IPS-20b (cell line): ENCODE measurements at regions not wholly inside any gene's neighbourhood (a gene's known extent, or its start where the extent isn't known, plus 50 kb on each side); places are given as distances from the start of the nearest gene placed in this dataset.

Experiments used
- H3K27ac ChIP-seq: one replicate; pipeline ENCODE4 v1.5.1; 2013; ENCODE audit warnings: low read length
- H3K27me3 ChIP-seq: 2 replicates; pipeline ENCODE4 v1.6.1; 2013; ENCODE audit warnings: mild to moderate bottlenecking, low read length, inconsistent platforms; ENCODE audit not compliant: insufficient read depth
- H3K36me3 ChIP-seq: 2 replicates; pipeline ENCODE4 v1.6.1; 2013; ENCODE audit warnings: low read depth, mild to moderate bottlenecking, inconsistent platforms, low read length, moderate library complexity; ENCODE audit not compliant: insufficient read depth
- H3K4me1 ChIP-seq: 2 replicates; pipeline ENCODE4 v1.6.1; 2013; ENCODE audit warnings: mild to moderate bottlenecking, control low read depth, inconsistent platforms, low read length, moderate library complexity; ENCODE audit not compliant: insufficient read depth
- H3K4me3 ChIP-seq: 2 replicates; pipeline ENCODE4 v1.5.1; 2013; ENCODE audit warnings: mild to moderate bottlenecking, low read length, inconsistent platforms
- H3K9ac ChIP-seq: 2 replicates; pipeline ENCODE4 v1.6.1; 2013; ENCODE audit warnings: low read depth, mild to moderate bottlenecking, inconsistent platforms, low read length, moderate library complexity
- H3K9me3 ChIP-seq: 2 replicates; pipeline ENCODE4 v1.6.1; 2013; ENCODE audit warnings: mild to moderate bottlenecking, low read depth, low read length, inconsistent platforms; ENCODE audit not compliant: insufficient read depth

DNA sequence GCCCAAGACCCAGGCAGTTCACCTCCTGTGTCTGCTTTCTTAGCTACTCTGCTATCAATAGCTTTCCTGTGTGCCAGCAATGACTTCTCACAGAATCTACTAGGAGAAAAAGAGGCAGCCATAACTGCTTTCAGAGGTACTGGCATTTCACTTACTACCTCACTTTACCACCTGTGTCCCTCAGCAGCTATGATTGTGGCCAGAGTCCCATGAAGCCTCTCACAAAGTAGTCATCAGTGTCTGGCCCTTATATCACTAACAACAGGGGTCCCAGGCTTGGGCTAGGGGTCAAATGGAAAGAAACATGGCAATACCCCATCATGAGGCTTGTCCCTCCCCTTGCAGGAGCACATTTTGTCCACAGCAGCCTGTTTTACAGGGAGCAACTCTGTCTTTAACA lies 62.7 kb upstream of the EPS8L3 start:
- no peaks in the 10 kb centered on the region for H3K9me3 ChIP-seq
- H3K4me1 ChIP-seq, result peaks cover 7% of the 10 kb centered on the region
- no peaks in the 10 kb centered on the region for H3K36me3 ChIP-seq
- H3K9ac ChIP-seq, result no peak overlapping the region
- H3K27ac ChIP-seq, result no peak overlapping the region
- no peak overlapping the region for H3K4me3 ChIP-seq
- no peaks in the 10 kb centered on the region for H3K27me3 ChIP-seq

DNA sequence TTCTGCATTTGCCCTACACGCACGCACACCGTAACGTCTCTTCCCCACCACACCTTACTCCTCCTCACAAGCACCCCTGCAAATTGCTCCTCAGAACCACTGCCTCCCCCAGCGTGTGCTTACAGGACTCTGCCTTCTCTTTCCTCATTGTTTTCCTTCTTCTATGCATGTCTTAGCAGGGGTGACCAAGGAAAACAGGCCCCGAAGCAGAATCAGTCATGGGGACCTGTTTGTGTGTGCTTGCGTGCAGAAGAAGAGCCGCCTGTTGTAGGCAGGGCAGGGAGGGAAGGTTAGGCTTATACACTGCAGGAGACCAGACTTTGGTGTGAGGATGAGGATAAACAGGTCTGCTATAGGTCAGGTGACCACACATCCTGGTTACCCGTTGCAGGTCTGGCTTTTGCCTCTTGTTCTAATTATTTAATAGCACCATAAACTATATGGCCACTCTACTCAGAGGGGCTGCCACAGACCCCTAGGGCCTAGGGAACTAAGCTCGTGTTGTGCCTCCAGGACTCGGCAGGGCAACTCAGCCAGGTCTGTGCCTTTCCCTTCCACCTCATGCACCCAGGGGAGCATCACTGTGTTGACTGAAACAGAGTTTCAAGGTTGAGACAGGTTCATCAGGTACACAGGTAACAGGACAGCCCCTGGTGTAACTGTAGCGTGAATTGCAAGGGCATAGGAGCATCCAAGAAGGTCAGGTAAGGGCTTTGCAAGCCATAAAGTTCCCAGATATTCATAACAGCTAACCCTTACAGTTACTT lies 60.8 kb upstream of the EPS8L3 start:
- Histone ChIP-seq H3K4me3 (no peak overlapping the region), H3K27ac (no peak overlapping the region), H3K27me3 (no peaks in the 10 kb centered on the region), H3K9me3 (no peaks in the 10 kb centered on the region), H3K36me3 (no peaks in the 10 kb centered on the region), H3K4me1 (no peaks in the 10 kb centered on the region), H3K9ac (no peak overlapping the region)

DNA sequence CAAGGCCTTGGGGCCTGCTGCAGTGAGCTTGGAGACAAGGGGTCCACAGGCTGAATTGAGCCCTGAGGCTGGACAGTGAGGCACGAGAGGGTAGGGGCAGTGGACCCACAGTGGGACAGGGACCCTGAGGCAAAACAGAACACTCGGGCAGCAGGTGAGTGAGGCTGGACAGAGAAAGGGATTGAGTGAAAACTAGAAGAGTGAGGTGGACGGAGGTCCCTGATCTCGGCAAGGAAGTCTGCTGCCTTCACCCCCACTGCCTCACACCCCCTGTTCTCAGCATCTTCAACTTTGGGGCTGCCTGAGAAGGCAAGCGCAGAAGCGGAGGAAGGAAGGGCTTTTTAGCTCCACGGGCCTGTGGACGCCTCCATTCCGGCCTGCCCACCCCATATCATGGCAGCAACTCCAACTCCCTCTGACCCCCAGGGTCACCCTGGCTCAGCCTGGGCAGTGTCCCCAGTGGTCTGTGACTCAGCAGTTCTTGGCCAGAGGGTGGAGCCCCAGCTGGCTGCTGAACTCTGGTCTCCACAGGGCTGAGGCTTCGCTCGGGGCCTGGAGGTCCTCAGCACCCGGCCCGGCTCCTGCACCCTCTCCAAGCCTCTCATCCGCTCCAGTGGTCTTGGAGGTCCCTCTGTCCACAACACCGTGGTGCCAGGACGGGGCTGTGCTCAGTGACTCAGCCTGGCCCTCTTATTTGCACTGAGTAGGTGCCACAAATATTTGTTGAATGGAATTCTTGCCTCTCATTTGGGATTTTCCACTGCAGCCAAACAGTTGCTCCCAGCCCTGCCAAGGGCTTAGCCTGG lies 60.0 kb upstream of the EPS8L3 start:
- H3K27ac ChIP-seq, result no peak overlapping the region
- no peaks in the 10 kb centered on the region for H3K9me3 ChIP-seq
- no peaks in the 10 kb centered on the region for H3K36me3 ChIP-seq
- H3K27me3 ChIP-seq, result no peaks in the 10 kb centered on the region
- no peak overlapping the region for H3K4me3 ChIP-seq
- no peaks in the 10 kb centered on the region for H3K4me1 ChIP-seq
- no peak overlapping the region for H3K9ac ChIP-seq

DNA sequence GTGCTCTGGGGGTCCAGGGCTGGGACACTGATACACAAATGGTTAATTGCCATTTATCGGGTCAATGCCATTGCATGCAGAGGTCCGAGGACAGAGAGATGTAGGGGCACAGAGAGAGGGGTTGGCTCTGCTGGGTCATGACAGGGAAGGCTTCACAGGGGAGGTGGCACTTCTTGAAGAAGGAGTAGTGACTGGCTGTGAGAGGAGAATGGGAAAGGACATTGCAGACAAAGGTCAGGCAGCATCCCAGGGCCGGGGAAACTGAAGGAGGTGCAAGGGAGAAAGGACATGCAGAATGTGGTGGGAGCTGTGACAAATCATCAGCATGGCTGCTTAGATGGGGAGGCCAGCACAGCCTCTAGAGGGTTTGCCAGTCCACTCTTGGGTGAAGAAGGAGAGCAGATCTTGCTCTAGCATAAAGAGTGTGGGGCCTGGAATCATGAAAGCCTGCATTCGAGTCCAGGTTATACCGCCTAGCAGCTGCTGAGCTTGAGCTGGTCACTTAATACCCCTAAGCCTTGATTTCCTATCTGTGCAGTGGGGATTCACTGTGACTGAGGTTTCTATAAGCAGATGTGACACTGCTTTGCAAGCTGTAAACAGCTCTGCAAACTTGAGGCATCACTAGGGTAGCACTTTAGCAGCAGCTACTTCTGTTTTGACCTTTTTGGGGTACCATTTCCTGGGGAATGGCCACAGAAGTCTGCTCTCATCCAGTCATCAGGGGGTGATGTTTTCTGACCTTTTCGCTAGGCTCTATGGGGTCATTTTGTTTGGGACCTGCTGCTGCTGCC lies 59.2 kb upstream of the EPS8L3 start:
- Histone ChIP-seq H3K4me3 (no peak overlapping the region), H3K9ac (no peak overlapping the region), H3K27ac (no peak overlapping the region), H3K4me1 (no peaks in the 10 kb centered on the region), H3K36me3 (no peaks in the 10 kb centered on the region), H3K27me3 (no peaks in the 10 kb centered on the region), H3K9me3 (no peaks in the 10 kb centered on the region)

DNA sequence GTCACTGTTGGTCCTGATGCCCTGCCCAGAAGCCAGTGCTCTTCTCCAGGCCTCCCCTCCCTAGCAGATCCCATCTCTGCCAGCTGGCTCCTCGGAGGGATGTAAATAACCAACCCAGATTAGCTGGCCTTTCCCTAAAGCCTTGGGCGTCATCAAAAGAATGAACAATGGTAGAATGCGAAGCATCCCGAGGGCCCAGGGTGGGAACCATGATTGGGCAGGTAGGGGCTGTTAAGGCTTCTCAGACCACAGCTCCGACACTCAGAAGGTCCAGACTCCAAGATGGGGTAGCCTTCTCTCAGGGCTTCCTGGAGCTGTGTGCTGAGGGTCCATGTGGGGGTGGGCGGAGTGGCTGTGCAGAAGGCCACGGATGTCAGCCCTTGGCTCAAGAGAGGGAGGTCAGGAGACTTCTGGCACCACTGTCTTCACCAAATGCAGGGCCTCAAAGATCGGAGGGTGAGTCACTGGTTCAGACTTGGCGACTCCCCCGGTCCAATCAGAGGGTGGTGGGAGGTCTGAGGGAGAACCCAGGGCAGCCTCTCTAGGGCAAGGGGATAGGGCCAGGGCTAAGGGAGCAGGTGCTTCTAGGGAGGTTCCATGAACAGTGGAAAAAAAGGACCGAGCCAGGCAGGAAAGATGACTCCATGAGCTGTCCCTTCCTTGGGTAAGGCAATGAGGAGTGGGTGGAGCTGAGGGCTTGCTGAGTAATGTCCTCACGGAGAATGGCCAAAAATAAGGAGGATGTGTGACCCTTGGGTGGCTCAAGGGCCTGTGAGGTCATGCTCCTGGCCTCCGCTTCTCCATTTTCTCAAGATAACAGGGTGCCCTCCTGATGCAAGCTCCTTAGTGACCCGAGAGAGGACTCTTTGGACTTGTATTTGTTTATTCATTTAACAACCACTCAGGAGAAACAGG lies 58.4 kb upstream of the EPS8L3 start:
- Histone ChIP-seq H3K27me3 (no peaks in the 10 kb centered on the region), H3K36me3 (no peaks in the 10 kb centered on the region), H3K9me3 (no peaks in the 10 kb centered on the region), H3K4me3 (no peak overlapping the region), H3K27ac (no peak overlapping the region), H3K4me1 (no peaks in the 10 kb centered on the region), H3K9ac (no peak overlapping the region)

DNA sequence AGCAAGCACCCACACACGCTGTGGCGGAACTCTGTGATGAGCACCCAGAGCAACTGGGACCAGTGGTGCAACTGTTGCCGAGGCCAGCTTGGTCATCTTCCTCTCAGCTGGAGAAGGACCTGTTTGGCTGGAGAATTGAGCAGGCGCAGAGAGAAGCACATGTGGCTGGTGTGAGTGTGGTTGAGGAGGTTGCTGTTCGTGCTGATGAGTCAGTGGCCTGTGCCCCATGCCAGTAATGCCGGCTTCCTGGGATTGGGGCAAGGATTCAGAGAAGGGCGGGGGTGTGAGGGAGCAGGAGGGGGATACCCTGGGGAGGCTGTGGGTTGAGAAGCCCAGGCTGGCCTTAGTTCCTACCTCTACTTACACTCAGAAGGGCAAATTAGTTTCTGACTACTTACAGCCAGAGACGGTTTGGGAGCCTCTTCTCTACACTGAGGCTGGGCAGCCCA lies 57.5 kb upstream of the EPS8L3 start:
- H3K4me1 ChIP-seq, result no peaks in the 10 kb centered on the region
- H3K9me3 ChIP-seq, result peaks cover under 1% of the 10 kb centered on the region; the same call in 1 of the 2 replicates
- no peaks in the 10 kb centered on the region for H3K27me3 ChIP-seq
- no peak overlapping the region for H3K9ac ChIP-seq
- no peak overlapping the region for H3K27ac ChIP-seq
- no peaks in the 10 kb centered on the region for H3K36me3 ChIP-seq
- no peak overlapping the region for H3K4me3 ChIP-seq

DNA sequence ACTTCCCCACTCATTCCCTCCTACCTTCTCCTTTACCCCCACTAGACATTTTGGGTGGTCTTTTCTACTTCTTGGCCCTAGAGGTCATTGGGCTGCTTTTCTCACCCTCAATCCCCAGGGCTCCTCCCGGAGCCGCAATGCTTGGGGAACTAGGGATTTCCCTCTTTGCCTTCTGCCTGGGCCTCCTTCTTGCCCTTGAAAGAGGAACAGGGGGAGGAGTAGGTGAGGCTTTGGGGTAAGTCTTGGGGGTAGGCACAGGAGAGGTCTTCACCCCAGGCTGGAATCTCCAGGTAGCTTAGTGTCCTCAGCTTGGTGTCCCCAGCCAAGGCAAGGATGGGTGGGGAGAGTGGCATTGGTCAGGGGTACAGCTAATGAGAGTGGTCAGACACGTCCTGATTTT lies 56.2 kb upstream of the EPS8L3 start:
- no peaks in the 10 kb centered on the region for H3K27me3 ChIP-seq
- H3K9me3 ChIP-seq, result peaks cover 11% of the 10 kb centered on the region
- no peaks in the 10 kb centered on the region for H3K4me1 ChIP-seq
- H3K27ac ChIP-seq, result no peak overlapping the region
- H3K36me3 ChIP-seq, result no peaks in the 10 kb centered on the region
- H3K9ac ChIP-seq, result no peak overlapping the region
- H3K4me3 ChIP-seq, result no peak overlapping the region

DNA sequence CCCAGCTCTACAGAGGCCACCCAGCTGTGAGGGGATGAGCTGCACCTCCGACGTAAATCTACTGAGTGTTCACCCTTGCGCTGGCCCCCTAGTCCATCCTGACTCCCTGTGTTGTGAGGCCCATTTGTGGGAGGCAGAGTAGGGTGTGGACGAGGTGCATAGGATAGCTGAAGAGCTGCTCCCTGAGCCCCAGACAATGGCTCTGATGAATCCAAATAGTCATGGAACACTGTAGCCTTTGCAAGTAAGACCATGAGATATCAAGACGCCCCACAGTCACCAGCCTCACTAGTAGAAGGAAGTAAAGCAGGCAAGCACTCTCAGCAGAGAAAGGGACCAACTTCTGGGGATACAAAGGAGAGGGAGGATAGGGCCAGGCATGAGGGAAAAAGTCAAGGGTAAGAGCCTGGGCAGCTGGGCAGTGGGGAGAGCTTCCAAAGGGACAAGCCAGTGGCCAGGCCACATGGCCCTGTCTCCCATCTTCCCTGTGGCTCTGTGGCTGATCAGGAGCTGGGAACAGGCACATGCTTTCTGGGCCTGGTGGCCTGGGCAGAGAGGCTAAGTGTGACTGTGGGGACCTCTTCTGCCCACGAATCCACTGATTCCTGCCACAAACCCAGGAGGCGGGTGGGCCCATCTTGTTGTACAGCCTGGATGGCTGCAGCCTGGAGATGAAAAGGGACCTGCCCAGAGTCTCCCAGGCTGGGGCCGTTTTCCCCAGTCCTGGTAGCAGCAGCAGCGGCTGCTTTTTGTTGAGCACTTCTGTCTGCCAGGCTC lies 55.5 kb upstream of the EPS8L3 start:
- Histone ChIP-seq H3K36me3 (no peaks in the 10 kb centered on the region), H3K9ac (no peak overlapping the region), H3K27ac (no peak overlapping the region), H3K27me3 (no peaks in the 10 kb centered on the region), H3K4me1 (no peaks in the 10 kb centered on the region), H3K9me3 (peaks cover 11% of the 10 kb centered on the region), H3K4me3 (no peak overlapping the region)

DNA sequence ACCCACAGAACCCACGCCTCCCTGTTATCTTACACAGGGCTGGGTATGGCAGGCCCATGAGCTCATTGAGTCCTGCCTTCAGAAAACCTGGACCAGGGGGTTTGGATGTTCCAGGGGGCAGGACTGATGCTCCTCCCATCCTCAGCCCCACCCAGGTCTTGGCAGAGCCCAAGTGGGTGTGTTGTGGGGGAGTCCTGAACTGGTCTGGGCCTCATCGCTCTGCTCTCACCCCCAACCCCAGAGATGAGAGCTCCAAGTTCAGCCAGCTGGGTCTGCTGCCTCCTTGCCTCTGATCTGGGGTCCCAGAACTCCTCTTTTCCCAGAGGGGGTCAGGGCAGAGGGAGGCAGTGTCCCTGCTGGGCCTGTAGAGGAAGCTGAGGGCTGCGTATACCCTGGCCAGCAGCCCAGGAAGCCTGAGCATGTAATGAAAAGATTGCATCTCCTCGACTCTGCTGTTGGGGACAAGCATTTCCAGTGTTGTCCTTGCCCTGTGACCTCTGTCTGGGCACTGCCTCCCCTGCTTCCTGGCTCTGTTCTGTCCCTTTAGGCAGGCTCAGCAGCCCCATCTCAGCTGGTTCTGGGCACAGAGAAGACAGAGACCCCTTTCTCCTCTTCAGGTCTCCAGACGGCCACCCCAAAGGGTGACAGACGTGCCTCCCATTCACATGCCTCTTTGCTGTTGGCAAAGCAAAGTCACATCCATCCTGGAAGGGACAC lies 54.7 kb upstream of the EPS8L3 start:
- H3K4me1 ChIP-seq, result no peaks in the 10 kb centered on the region
- H3K36me3 ChIP-seq, result no peaks in the 10 kb centered on the region
- H3K9ac ChIP-seq, result no peak overlapping the region
- peaks cover 11% of the 10 kb centered on the region for H3K9me3 ChIP-seq
- no peak overlapping the region for H3K27ac ChIP-seq
- H3K27me3 ChIP-seq, result no peaks in the 10 kb centered on the region
- no peak overlapping the region for H3K4me3 ChIP-seq

DNA sequence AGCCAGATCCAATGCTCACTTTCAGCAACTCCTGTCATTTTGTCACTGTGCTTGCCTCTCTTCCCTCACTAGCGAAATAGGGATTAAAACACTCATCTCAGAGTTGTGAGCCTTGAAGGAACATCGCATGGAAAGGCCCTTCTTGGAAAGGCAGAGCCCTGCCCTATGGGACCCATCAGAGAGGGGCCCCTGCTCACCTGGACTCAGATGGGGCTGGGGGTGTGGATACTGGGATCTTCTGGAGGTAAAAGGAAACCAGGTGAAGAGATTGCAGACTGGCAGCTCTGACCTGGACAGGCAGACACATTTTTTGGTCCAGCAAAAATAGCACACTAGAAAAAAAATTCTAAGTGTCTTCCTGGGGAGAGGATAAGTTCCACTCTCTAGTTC lies 54.2 kb upstream of the EPS8L3 start:
- Histone ChIP-seq H3K9ac (no peak overlapping the region), H3K27me3 (no peaks in the 10 kb centered on the region), H3K4me3 (no peak overlapping the region), H3K36me3 (no peaks in the 10 kb centered on the region), H3K27ac (no peak overlapping the region), H3K4me1 (no peaks in the 10 kb centered on the region), H3K9me3 (peaks cover 11% of the 10 kb centered on the region)
